ENCODE measurements at regions not wholly inside any gene's neighbourhood (a gene's known extent, or its start where the extent isn't known, plus 50 kb on each side); places are given as distances from the start of the nearest gene placed in this dataset.
"Not testable (repeated sequence)": the region's sequence is repeated elsewhere in the genome, so short reads cannot be mapped to it uniquely, and the experiment has no call there.

DNA sequence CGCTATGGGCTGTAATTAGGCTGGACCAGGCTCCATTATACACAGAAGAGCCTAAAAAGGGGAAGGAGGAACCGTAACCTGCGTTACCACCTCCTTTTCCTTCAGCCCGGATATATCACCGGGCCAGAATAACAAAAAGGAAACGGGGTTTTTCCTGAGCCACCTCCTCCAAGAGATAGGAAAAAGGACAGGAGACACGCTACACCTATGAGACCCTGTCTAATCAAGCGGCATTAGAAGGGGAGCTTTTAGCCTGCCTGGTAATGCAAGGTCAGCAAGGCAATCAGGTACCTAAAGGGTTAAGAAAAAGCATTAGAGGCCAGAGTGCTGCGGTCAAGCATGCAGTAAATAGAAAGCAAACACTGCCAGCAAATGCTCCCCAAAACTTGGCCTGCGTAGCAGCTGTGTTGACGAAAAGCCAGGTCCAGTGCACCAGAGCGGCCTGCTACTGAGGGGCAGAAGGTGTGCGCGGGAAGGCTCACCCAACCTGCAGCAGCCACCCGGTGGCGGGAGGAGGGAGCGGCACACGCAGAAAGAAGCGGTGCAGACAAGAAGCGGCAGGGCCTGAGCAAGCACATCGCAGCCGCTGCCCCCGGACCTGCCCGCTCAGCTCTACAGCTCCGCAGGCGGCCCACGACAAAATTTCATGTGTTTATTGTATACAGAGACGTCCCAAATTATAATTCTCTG is 1466.1 kb downstream of the UQCRFS1 start:
- no peak for DNase-seq (ENCODE audit: low spot score)

DNA sequence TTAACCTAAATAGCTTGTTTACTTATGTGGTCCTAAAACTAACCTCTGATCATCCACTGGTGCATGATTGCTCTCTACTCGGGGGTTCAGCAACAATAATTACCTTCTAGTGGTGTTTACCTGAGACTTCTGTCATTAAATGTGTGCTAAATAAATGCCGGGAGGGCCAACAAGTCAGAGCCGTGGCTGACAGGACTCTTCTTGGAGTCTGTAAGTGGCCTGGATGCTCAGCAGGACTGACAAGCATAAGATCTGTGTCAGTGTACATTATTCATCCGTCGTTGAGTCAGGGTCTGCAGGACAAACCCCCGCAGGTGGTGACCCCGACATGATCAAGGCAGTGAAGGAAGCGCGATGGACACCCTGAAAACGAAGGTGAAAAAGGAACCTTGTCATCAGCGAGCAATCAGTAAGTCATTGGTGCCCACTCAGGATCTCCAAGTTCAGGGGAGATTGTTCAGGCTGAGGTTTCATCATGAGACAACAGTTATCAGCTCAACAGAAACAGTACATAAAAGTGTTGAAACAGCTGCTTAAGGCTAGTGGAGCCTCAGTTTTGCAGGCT is 1466.9 kb downstream of the UQCRFS1 start:
- DNase-seq (ENCODE audit: low spot score), result no peak

DNA sequence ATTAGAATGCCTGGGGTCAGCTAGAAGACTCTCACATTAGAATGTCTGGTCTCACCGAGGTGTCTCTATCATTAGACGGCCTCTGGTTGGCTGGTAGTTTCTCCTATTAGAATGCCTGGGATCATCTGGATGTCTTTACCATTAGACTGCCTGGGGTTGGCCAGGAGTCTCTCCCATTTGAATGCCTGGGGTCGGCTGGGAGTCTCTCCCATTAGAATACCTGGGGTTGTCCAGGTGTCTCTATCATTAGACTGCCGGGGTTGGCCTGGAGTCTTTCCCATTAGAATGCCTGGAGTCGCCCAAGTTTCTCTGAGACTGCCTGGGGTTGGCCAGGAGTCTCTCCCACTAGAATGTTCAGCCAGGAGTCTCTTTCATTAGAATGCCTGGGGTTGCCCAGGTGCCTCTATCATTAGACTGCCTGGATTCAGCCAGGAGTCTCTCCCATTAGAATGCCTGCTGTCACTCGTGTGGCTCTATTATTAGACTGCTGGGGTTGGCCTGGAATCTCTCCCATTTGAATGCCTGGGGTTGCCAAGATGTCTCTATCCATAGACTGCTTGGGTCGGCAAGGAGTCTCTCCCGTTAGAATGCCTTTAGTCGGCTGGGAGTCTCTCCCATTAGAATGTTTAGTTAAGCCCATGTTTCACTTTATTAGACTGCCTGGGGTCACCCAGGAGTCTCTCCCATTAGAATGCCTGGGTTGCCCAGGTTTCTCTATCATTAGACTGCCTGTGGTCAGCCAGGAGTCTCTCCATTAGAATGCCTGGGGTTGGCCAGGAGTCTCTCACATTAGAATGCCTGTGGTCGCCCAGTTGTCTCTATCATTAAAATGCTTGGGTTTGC is 1467.8 kb downstream of the UQCRFS1 start:
- DNase-seq (ENCODE audit: low spot score), result no peak

DNA sequence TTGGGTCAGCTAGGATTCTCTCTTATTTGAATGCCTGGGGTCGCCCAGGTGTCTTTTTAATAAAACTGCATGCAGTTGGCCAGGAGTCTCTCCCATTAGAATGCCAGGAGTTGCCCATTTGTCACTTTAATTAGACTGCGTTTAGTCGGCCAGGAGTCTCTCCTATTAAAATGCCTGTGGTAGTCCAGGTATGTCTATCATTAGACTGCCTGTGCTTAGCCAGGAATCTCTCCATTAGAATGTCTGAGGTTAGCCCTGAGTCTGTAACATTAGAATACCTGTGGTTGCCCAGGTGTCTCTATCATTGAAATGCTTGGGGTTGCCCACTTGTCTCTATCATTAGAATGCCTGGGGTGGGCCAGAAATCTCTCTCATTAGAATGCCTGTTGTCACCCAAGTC is 1470.9 kb downstream of the UQCRFS1 start:
- DNase-seq (ENCODE audit: low spot score), result no peak

DNA sequence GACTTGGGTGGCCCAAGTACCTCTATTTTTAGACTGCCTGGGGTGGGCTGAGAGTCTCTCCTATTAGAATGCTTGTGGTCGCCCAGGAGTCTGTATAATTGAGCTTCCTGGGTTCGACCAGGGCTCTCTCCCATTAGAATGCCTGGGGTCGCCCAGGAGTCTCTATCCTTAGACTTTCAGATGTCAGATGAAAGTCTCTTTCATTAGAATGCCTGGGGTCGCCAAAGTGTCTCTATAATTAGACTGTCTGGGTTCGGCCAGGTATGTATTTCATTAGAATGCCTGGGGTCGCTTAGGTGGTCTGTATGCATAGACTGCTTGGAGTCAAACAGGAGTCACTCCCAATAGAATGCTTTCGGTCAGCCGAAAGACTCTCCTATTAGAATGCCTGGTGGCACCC is 1471.7 kb downstream of the UQCRFS1 start:
- DNase-seq (ENCODE audit: low spot score), result no peak

DNA sequence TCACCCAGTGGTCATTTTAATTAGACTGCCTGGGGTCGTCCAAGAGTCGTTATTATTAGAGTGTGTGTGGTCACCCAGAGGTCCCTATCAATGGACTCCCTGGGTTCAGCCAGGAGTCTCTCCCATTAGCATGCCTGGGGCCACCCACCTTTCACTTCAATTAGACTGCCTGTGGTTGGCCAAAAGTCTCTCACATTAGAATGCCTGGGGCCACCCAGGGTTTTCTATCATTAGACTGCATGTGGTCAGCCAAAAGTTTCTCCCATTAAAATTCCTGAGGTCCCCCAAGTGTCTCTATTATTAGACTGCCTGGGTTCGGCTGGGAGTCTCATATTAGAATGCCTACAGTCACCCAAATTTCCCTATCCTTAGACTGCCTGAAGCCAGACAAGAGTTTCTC is 1472.6 kb downstream of the UQCRFS1 start:
- DNase-seq (ENCODE audit: low spot score), result no peak

DNA sequence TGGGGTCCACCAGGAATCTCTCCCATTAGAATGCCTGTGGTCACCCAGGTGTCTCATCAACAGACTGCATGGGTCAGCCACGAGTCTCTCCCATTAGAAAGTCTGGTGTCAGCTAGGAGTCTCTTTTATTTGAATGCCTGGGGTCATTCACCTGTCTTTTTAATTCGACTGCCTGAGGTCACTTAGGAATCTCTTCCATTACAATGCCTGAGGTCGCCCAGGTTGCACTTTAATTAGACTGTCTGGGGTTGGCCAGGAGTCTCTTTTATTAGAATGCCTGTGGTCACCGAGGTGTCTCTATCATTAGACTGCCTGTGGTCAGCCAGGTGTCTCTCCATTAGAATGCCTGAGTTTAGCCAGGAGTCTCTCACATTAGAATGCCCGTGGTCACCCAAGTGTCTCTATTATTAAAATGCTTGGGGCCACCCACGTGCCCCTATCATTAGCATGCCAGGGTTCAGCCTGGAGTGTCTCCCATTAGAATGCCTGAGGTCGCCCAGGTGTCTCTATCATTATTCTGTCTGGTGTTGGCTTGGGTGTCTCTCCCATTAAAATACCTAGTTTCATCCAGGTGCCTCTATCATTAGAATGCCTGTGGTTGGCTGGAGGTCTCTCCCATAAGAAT is 1474.3 kb downstream of the UQCRFS1 start:
- DNase-seq (ENCODE audit: low spot score), result no peak

DNA sequence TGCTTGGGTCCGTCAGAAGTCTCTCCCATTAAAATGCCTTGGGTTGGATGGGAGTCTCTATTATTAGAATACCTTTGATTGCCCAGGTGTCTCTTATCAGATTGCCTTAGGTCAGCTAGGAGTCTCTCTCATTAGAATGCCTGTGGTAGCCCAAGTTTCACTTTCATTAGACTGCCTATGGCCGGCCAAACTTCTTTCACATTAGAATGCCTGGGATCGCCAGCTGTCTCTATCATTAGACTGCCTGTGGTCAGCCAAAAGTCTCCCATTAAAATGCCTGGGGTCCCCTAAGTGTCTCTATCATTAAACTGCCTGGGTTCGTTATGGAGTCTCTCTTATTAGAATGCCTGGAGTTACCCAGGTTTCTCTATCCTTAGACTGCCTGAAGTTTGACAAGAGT is 1476.7 kb downstream of the UQCRFS1 start:
- no peak for DNase-seq (ENCODE audit: low spot score)

DNA sequence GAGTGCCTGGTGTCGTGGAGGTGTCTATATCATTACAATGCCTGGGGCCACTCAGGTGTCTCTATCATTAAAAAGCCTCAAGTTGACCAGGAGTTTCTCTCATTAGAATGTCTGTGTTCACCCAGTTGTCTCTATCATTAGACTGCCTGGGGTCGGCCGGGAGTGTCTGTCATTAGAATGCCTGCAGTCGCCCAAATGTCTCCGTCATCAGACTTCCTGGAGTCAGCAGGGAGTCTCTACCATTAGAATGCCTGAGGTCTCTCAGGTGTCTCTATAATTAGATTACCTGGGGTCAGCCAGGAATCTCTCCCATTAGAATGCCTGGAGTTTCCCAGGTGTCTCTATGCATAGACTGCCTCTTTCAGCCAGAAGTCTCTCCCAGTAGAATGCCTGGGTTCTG is 1477.6 kb downstream of the UQCRFS1 start:
- no peak for DNase-seq (ENCODE audit: low spot score)

DNA sequence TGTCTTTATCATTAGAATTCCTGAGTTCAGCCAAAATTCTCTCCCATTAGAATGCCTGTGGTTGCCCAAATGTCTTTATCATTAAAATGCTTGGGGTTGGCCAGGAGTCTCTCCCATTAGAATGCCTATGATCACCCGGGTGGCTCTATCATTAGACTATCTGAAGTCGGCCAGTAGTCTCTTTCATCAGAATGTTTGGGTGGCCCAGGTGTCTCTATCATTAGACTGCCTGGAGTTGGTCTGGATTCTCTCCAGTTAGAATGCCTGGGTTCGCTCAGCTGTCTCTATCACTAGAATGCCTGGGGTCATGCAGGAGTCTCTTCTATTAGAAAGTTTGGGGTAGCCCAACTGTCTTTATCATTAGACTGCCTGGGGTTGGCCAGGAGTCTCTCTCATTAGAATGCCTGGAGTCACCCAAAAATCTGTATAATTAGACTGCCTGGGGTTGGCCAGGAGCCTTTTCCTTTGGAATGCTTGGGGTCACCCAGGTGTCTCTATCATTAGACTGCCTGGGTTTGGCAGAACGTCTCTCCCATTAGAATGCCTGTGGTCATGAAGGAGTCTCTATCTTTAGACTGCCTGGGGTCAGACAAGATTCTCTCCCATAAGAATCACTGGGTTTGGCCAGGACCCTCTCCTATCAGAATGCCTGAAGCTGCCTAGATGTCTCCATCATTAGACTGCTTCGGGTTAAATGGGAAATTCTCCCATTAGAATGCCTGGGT is 1478.3 kb downstream of the UQCRFS1 start:
- no peak for DNase-seq (ENCODE audit: low spot score)

DNA sequence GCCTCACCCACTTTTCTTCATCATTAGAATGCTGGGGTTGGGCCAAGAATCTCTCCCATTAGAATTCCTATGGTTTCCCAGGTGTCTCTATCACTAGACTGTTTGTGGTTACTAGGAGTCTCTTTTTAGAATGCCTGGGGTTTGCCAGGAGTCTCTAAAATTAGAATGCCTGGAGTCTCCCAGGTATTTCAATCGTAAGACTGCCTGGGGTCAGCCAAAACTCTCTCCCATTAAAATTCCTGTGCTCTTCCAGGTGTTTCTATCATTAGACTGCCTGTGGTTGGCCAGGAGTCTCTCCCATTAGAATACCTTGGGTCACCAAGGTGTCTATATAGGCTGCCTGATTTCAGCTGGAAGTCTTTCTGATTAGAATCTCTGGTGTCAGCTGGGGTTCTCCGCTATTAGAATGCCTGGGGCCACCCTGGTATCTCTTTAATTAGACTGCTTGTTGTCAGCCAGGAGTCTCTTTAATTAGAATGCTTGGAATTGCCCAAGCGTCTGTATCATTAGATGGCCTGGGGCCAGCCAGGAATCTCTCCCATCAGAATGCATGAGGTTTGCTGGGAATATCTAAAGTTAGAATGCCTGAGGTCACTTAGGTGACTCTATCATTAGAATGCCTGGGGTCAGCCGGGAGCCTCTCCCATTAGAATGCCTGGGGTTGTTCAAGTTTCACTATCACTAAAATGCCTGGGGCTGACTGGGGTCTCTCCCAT is 1479.2 kb downstream of the UQCRFS1 start:
- DNase-seq (ENCODE audit: low spot score), result no peak

DNA sequence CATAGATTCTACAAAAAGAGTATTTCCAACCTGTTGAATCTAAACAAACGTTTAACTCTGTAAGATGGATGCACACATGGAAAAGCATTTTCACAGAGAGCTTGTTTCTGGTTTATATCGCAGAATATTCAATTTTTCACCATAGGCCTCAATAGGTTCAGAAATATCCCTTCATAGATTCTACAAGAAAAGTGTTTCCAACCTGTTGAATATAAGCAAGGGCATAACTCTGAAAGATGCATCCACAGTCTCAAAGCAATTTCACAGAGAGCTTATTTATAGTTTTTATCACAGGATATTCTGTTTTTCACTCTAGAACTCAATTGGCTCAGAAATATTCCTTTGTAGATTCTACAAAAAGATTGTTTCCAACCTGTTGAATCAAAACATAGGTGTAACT is 1483.6 kb downstream of the UQCRFS1 start:
- DNase-seq (ENCODE audit: low spot score), result no peak

DNA sequence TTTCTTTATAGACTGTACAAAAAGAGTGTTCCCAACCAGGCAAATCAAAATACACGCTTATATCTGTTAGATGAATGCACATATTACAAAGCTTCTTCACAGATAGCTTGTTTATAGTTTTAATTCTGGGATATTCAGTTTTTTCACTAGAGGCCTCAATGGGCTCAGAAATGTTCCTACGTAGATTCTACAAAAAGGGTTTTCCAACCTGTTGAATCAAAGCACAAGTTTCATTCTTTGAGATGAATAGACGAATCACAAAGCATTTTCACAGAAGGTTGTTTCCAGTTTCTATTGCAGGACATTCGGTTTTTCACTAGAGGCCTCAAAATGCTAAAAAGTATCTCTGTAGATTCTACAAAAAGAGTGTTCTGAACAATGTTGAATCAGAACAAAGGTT is 1490.3 kb downstream of the UQCRFS1 start:
- no peak for DNase-seq (ENCODE audit: low spot score)

DNA sequence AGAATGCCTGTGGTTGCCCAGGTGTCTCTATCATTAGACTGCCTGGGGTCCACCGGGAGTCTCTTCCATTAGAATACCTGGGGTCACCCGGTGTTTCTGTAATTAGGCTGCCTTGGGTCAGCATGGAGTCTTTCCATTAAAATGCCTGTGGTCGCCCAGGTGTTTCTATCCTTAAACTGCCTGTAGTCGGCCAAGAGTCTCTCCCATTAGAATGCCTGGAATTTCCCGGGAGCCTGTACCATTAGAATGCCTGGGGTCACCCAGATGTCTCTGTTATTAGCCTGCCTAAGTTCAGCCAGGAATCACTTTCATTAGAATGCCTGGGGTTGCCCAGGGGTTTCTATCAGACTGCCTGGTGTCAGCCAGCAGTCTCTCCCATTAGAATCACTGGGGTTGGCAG is 1492.8 kb downstream of the UQCRFS1 start:
- no peak for DNase-seq (ENCODE audit: low spot score)

DNA sequence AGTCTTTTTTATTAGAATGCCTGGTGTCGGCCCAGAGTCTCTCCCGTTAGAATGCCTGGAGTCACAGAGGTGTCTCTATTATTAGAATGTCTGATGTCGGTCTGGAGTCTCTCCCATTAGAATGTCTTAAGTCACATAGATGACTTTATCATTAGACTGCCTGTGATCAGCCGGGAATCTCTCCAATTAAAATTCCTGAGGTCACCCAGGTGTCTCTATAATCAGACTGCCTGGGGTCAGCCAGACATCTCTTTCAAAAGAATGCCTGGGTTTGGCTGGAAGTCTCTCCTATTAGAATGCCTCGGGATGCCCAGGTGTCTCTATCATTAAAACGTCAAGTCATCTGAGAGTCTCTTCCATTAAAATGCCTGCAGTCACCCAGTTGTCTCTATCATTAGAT is 1493.9 kb downstream of the UQCRFS1 start:
- no peak for DNase-seq (ENCODE audit: low spot score)

DNA sequence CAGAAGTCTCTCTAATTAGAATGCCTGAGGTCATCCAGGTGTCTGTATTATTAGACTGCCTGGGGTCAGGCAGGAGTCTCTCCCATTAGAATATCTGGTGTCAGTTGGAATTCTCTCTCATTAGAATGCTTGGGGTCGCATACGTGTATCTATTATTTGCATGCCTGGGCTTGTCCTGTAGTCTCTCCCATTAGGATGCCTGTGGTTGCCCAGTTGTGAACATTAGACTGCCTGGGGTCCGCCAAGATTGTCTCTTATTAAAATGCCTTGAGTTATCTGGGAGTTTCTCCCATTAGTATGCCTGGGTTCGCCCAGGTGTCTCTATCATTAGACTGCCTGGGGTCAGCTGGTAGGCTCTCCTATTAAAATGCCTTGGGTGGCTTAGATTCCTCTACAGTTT is 1494.7 kb downstream of the UQCRFS1 start:
- DNase-seq (ENCODE audit: low spot score), result no peak

DNA sequence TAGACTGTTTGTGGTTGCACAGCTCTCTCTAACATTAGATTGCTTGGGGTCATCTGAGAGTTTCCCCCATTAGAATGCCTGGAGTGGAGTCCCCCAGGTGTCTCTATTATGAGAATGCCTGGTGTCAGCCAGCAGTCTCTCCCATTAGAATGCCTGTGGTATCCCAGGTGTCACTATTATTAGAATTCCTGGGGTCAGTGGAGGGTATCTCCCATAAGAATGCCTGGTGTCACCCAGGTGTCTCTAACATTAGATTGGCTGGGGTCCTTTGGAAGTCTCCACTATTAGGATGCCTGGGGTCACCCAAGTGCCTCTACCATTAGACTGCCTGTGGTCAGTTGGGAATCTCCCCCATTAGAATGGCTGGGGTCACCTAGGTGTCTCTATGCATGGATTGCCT is 1495.1 kb downstream of the UQCRFS1 start:
- no peak for DNase-seq (ENCODE audit: low spot score)

DNA sequence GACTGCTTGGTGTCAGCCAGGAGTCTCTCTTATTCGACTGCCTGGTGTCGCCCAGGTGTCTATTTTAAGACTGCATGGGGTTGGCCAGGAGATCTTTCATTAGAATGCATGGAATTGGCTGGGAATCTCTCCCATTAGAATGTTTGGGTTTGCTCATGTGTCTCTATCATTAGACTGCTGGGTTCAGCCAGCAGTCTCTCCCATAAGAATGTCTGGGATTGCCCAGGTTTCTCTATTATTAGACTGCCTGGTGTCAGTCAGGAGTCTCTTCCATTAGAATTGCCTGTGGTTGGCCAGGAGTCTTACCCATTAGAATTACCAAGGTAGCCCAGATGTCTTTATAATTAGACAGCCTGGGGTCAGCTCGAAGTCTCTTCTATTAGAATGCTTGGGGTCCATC is 1496.0 kb downstream of the UQCRFS1 start:
- no peak for DNase-seq (ENCODE audit: low spot score)

DNA sequence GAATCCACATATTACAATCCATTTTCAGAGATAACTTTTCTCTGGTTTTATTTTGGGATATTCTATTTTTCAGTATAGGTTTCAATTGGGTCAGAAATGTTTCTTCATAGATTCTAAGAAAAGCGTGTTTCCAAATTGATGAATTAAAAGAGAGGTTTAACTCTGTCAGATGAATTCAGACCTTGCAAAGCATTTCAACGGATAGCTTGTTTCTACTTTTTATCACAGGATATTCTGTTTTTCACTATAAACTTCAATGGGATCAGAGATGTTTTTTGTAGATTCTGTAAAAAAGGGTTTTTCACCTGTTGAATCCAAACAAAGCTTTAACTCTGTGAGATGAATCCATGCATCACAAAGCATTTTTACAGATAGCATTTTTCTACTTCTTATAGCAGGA is 1498.1 kb downstream of the UQCRFS1 start:
- no peak for DNase-seq (ENCODE audit: low spot score)

DNA sequence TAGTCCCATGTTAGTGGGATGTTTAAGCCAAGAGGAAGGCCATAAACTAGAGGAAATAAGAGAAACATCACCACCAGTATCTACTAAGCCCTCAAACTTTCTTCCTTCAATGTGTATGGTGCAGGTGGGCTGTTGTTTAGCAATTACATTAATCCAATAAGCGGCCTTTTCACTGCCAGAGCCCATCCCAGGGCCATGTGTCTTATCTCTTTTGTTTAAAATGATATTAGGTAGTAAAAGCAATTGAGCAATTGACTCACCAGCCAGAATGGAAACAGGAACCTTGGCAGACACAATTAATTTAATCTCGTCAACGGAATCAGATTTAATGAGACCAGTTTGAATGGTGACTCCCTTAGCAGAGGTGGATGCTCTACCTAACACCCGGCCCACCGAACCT is 1503.5 kb downstream of the UQCRFS1 start:
- DNase-seq (ENCODE audit: low spot score), result no peak

DNA sequence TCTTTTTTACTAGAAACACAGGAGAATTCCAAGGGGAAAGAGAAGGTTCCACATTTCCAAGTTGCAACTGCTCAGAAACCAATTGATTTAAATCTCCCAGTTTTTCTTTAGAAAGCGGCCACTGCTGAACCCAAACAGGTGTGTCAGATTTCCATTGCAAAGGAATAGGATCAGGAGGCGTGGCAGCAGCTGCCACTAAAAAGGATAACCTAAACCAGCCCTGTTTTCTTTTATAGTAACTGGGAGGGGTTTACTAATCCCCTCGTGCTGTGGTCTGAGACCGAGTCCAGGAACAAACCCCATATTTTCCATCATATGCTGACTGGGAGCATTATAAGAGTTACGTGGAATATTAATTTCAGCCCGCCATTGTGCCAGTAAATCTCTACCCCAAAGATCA is 1504.0 kb downstream of the UQCRFS1 start:
- DNase-seq (ENCODE audit: low spot score), result not testable (repeated sequence)

DNA sequence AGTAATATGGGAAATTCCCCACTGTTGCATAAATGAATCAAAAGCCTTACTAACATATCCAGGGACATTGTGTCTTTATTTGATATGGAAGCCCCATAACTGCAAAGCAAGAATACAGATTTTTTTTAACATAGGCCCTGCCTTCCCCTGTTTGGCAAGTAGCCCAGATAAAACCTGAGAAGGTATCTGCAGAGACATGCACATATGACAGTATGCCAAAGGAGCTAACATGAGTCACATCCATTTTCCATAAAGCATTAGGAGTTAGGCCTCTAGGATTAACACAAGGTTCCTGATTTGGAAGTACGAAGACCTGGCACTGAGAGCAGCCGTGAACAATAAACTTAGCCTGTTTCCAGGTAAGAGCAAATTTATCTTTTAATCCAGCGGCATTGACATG is 1505.9 kb downstream of the UQCRFS1 start:
- not testable (repeated sequence) for DNase-seq (ENCODE audit: low spot score)
